GM12875 (cell line): ENCODE measurements at regions not wholly inside any gene's neighbourhood (a gene's known extent, or its start where the extent isn't known, plus 50 kb on each side); places are given as distances from the start of the nearest gene placed in this dataset.

Source experiments
- H3K4me3 ChIP-seq: one replicate; pipeline ENCODE4 v1.5.1; 2011; ENCODE audit warnings: low read depth, low read length, control low read depth
- TF ChIP-seq, protein P1 (sequence below): IDR thresholded peaks from 2 replicates; pipeline ENCODE4 v1.5.1; 2011; ENCODE audit warnings: low read depth, mild to moderate bottlenecking, control low read depth, inconsistent platforms, low read length, moderate library complexity, borderline replicate concordance; ENCODE audit not compliant: insufficient read depth

DNA sequence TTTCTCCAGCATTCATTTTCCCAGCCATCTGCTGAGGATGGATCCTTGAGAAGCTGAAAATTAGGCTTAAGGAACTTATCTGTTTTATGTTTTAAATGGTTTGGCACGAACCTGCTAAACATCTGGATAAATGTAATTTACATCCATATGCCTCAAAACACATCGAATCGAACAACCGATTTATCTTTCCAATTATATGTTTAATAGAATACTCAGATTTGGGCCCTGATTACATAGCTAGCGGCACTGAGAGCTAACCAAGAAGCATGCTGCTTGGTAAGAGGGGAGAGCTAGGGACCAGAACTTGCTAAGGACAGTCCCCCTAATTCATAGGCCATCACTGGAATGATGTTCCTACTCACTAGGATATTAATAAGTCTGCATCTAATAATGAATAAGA, 144.4 kb downstream of the BUB3 start:
- TF ChIP-seq, protein P1, sequence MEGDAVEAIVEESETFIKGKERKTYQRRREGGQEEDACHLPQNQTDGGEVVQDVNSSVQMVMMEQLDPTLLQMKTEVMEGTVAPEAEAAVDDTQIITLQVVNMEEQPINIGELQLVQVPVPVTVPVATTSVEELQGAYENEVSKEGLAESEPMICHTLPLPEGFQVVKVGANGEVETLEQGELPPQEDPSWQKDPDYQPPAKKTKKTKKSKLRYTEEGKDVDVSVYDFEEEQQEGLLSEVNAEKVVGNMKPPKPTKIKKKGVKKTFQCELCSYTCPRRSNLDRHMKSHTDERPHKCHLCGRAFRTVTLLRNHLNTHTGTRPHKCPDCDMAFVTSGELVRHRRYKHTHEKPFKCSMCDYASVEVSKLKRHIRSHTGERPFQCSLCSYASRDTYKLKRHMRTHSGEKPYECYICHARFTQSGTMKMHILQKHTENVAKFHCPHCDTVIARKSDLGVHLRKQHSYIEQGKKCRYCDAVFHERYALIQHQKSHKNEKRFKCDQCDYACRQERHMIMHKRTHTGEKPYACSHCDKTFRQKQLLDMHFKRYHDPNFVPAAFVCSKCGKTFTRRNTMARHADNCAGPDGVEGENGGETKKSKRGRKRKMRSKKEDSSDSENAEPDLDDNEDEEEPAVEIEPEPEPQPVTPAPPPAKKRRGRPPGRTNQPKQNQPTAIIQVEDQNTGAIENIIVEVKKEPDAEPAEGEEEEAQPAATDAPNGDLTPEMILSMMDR: no peak
- H3K4me3 ChIP-seq: no peak overlapping the region

DNA sequence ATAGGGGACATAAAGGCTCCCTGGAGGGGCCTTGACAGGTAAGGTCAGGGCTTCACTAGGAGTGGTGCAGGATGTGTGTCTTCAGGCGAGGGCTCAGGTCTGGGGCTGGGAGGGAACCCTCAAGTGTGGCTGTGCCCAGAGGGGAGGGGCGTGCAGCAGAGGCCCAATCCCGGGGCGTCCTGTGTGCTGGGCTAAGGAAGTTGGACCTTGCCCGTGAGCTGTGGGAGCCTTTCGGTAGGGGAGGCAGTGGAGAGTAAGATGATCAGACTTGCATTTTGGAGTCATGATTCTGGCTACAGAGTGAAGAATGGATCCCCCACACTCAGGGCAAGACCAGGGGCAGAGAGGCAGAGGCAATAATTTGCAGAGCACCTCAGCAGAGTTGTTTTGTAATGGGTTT, 145.4 kb downstream of the BUB3 start:
- TF ChIP-seq, protein P1: no peak
- H3K4me3 ChIP-seq: no peak overlapping the region

DNA sequence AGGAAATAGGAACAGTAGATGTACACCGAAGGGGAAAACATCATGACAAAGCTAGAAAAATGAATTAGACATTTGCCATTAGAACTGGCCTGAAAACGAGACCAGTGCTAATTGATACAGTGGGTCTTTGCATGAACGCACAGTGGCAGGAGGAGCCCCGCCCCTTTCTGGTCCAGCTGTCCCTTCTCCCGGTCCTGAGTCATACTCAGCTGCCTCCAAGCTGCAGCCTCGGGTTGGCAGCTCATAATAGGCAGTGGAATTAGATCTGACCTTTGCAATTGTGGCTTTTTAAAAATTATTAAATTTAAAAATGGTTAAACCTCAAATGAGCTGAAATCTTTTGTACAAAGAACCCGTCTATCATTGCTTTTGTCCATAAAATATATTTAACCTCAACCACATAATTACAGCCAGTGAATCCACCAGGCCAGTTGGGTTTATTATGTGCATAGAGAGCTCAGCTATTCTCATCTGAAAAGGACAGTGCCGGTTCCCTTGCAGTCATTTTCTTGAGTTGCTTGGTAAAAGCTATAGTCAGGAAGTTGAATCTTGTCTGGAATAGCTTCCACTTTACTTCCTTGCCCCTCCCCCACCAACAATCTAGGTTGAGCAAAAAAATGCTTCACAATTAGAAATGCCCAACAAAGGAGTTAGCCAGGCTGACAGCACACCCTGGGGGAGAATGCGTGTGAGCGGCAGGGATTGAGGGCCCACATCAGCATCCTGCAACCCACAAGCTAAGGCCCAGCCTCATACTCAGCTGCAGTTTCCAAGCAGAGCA, 147.1 kb downstream of the BUB3 start:
- TF ChIP-seq, protein P1: no peak
- no peak overlapping the region for H3K4me3 ChIP-seq

DNA sequence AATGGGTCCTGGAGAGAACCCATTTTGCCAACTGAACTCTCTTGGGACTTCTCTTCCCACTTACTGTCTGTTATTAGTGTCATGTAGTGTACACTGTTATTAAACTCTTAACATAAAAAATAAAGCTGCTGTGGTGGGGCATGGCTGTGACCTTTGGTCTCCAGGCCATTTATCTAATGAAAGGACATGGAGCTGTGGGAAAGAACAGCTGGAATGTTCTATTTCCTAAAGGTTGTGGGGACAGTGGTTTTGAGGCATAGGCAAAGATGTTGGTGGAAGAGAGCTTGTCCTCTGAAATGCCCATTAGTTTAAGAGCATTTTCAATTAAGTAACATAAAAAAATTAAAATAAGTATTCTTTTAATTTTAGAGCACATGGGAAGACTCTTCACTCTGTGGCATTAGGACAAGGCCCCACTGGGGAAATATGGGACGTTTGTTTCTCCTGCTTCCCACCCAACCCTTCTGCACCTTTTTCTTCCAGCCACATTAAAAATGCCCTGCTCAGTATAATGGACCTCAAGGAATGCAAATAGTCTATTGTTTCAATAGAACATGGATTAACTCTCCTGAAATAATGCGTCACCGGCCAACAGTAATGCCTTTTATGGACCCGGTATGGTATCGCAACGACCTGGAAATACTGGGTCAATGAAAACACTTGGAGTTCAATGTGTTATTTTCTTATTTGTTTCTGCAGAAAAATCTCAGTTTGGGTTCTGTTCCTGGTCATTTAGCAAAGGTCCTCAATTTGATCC, 149.6 kb downstream of the BUB3 start:
- H3K4me3 ChIP-seq: no peak overlapping the region
- TF ChIP-seq, protein P1: no peak

DNA sequence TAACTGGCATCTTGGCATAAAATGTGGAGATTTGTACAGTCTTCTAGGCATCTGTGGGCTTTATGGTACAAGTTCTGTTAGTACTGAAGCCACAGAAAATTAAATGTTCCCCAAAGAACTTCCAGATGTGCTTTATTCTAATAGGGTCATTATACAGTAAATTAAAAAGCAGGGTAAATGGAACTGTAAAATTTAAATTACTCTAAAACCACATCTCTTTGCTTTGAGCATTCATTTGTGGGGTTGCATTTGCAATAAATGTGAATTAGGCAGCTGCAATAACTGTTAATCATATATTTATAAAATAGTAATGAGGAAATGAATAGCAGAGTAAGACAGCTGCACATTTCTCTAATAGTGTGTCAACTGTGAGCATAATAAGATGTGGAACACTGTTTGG, 151.5 kb downstream of the BUB3 start:
- H3K4me3 ChIP-seq: no peak overlapping the region
- TF ChIP-seq, protein P1: no peak

DNA sequence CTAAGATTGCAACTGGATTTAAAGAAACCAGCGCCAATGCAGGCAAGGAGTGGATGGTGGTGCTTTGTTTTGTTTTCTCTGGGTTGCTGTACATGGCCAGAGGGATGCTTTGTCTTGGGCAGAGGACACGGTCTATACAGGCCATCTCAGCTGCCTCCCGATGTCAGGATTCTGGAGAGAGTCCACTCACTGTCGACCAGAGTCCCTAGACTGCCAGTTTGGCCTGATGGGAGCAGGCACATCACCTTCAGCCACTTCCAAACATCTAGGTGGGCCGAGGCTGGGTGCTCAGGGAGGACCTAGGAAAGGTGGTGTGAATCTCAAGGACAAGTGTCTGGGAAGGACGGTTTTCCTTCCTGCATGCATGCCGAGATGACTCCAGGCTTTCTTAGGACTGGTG, 152.1 kb downstream of the BUB3 start:
- H3K4me3 ChIP-seq: no peak overlapping the region
- TF ChIP-seq, protein P1: no peak

DNA sequence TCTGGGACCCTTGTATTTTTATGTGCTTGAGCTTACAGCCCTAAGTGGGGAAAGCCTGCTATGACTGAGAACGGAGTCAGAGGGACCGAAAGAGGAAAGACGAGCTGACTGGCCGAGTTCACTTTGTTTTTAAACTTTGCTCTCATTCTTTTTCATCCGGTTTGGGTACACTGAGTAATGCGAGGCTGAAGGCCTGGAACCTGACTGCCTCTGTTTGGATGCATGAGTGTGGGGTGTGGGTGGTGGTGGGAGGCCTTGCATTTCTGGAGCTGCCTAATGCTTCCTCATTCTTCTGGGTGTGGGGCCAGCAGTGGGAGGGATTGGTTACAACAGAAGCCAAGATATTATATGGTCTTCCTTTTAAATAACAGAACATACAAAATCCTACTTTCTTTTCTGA, 155.5 kb downstream of the BUB3 start:
- TF ChIP-seq, protein P1: no peak

More for the DNA sequence above, 155.5 kb downstream of the BUB3 start:
- H3K4me3 ChIP-seq: no peak overlapping the region
